H1 (cell line): ENCODE measurements at regions not wholly inside any gene's neighbourhood (a gene's known extent, or its start where the extent isn't known, plus 50 kb on each side); places are given as distances from the start of the nearest gene placed in this dataset.

Experiments
- CTCF ChIA-PET: fragments of 300-600 bp; sonication (Branson Sonifier 250); formaldehyde crosslinking; loops from one replicate; lab custom pipeline; 2021; ENCODE audit not compliant: partially characterized antibody; lab: Charles Lee
- POLR2A ChIA-PET: fragments of 300-600 bp; sonication (Branson Sonifier 250); formaldehyde crosslinking; loops from one replicate; lab custom pipeline; 2021; ENCODE audit warnings: inconsistent platforms; ENCODE audit not compliant: partially characterized antibody; lab: Charles Lee
- DNase-seq, 2 experiments: peaks; one replicate each; pipeline versions ENCODE4 v3.0.0 to v3.0.0-alpha.2; 2010 to 2022; ENCODE audit warnings: low spot score in 2 of 2, low read depth in 1 of 2, mixed read lengths in 1 of 2
- FAIRE-seq: peaks from 2 replicates; lab custom pipeline; 2011; peaks lifted over from hg19 to GRCh38; lab: Jason Lieb, UNC
- H2AFZ ChIP-seq: 2 replicates; pipeline ENCODE4 v1.8.1; 2012; ENCODE audit warnings: low read length, inconsistent platforms
- H2AK5ac ChIP-seq: 2 replicates; pipeline ENCODE4 v1.6.1; 2013; ENCODE audit warnings: low read depth, low read length
- H2BK120ac ChIP-seq: replicated peaks from 2 replicates; pipeline ENCODE3; 2013; ENCODE audit warnings: low read depth, low read length, inconsistent platforms
- H2BK12ac ChIP-seq: 2 replicates; pipeline ENCODE4 v1.6.1; 2013; ENCODE audit warnings: low read depth, low read length
- H2BK15ac ChIP-seq: 2 replicates; pipeline ENCODE4 v1.6.1; 2013; ENCODE audit warnings: low read length
- H2BK20ac ChIP-seq: 2 replicates; pipeline ENCODE4 v1.6.1; 2013; ENCODE audit warnings: low read length
- H2BK5ac ChIP-seq: 2 replicates; pipeline ENCODE4 v1.6.1; 2013; ENCODE audit warnings: low read depth, low read length
- H3K14ac ChIP-seq: 2 replicates; pipeline ENCODE4 v1.6.1; 2013; ENCODE audit warnings: inconsistent platforms; ENCODE audit not compliant: insufficient read length
- H3K18ac ChIP-seq: 2 replicates; pipeline ENCODE4 v1.6.1; 2013; ENCODE audit warnings: low read length; ENCODE audit errors: extremely low read depth
- H3K23ac ChIP-seq: 2 replicates; pipeline ENCODE4 v1.6.1; 2013; ENCODE audit warnings: inconsistent platforms; ENCODE audit not compliant: insufficient read length
- H3K23me2 ChIP-seq: 2 replicates; pipeline ENCODE4 v1.6.1; 2013; ENCODE audit warnings: low read depth, low read length
- H3K27ac ChIP-seq: 2 replicates; pipeline ENCODE4 v1.6.1; 2011; ENCODE audit warnings: low read depth, low read length, inconsistent platforms
- H3K27me3 ChIP-seq, 4 experiments: replicated peaks in 1 of 4; 1 replicate in 1 of 4; 2 replicates in 3 of 4; pipeline versions ENCODE4 v1.6.1 to v1.8.1; 2011 to 2013; ENCODE audit warnings: low read length in 3 of 4, mild to moderate bottlenecking in 3 of 4, inconsistent platforms in 2 of 4, mixed read lengths in 2 of 4, moderate library complexity in 1 of 4; ENCODE audit not compliant: control insufficient read depth in 3 of 4, insufficient read depth in 3 of 4; ENCODE audit errors: extremely low read depth in 1 of 4
- H3K36me3 ChIP-seq, 4 experiments: 2 replicates each; pipeline versions ENCODE4 v1.6.1 to v1.8.1; 2011 to 2013; ENCODE audit warnings: mild to moderate bottlenecking in 4 of 4, low read length in 3 of 4, moderate library complexity in 2 of 4, control low read depth in 1 of 4, inconsistent platforms in 1 of 4; ENCODE audit not compliant: insufficient read depth in 4 of 4, control insufficient read depth in 2 of 4
- H3K4ac ChIP-seq: replicated peaks from 2 replicates; pipeline ENCODE3; 2013; ENCODE audit warnings: low read length, low read depth, mixed read lengths, inconsistent platforms; ENCODE audit not compliant: insufficient read length
- H3K4me1 ChIP-seq, 4 experiments: replicated peaks in 1 of 4; 1 replicate in 1 of 4; 2 replicates in 3 of 4; pipeline versions ENCODE4 v1.6.1 to v1.8.1; 2011 to 2013; ENCODE audit warnings: low read length in 3 of 4, inconsistent platforms in 2 of 4, mixed read lengths in 1 of 4; ENCODE audit not compliant: insufficient read depth in 4 of 4, control insufficient read depth in 3 of 4
- H3K4me2 ChIP-seq, 2 experiments: 2 replicates each; pipeline versions ENCODE4 v1.6.1 to v1.8.1; 2011 to 2013; ENCODE audit warnings: low read depth in 2 of 2, low read length in 2 of 2, control low read depth in 1 of 2, inconsistent platforms in 1 of 2, mild to moderate bottlenecking in 1 of 2; ENCODE audit not compliant: insufficient read depth in 1 of 2
- H3K4me3 ChIP-seq, 4 experiments: fragments of 200-600, 300-600 bp in 1 of 4; sonication (generic), shearing (Covaris generic), sonication (Bioruptor Twin) in 1 of 4; 2 replicates each; pipeline versions ENCODE4 v1.5.1 to v1.8.1; 2011 to 2016; ENCODE audit warnings: low read length in 4 of 4, low read depth in 3 of 4, control low read depth in 2 of 4, inconsistent platforms in 2 of 4, mild to moderate bottlenecking in 2 of 4, mixed read lengths in 1 of 4, moderate library complexity in 1 of 4; ENCODE audit not compliant: insufficient read depth in 2 of 4; ENCODE audit errors: extremely low read depth in 1 of 4
- H3K56ac ChIP-seq: replicated peaks from 2 replicates; pipeline ENCODE3; 2013; ENCODE audit warnings: low read depth, mild to moderate bottlenecking, mixed read lengths, low read length, inconsistent platforms; ENCODE audit not compliant: insufficient read length
- H3K79me1 ChIP-seq: 2 replicates; pipeline ENCODE4 v1.6.1; 2013; ENCODE audit warnings: low read depth, low read length, control low read depth
- H3K79me2 ChIP-seq, 2 experiments: 2 replicates each; pipeline versions ENCODE4 v1.6.1 to v1.8.1; 2012 to 2013; ENCODE audit warnings: low read length in 2 of 2, mild to moderate bottlenecking in 2 of 2, inconsistent platforms in 1 of 2; ENCODE audit not compliant: insufficient read depth in 2 of 2, control insufficient read depth in 1 of 2
- H3K9ac ChIP-seq, 4 experiments: replicated peaks in 1 of 4; 1 replicate in 1 of 4; 2 replicates in 3 of 4; pipeline versions ENCODE4 v1.6.1 to v1.8.1; 2011 to 2013; ENCODE audit warnings: low read depth in 3 of 4, low read length in 3 of 4, control low read depth in 2 of 4, mild to moderate bottlenecking in 2 of 4, moderate library complexity in 2 of 4, inconsistent platforms in 1 of 4; ENCODE audit errors: extremely low read depth in 1 of 4
- H3K9me3 ChIP-seq, 2 experiments: 2 replicates each; pipeline versions ENCODE4 v1.6.1 to v1.8.1; 2012 to 2013; ENCODE audit warnings: mild to moderate bottlenecking in 2 of 2, moderate library complexity in 2 of 2, control low read depth in 1 of 2, inconsistent platforms in 1 of 2, low read depth in 1 of 2, low read length in 1 of 2, mixed read lengths in 1 of 2; ENCODE audit not compliant: insufficient read depth in 2 of 2
- H4K20me1 ChIP-seq, 2 experiments: replicated peaks in 1 of 2; 2 replicates each; pipeline versions ENCODE3 to v1.8.1; 2011 to 2013; ENCODE audit warnings: inconsistent platforms in 2 of 2, low read length in 2 of 2, mild to moderate bottlenecking in 1 of 2; ENCODE audit not compliant: insufficient read depth in 2 of 2, control insufficient read depth in 1 of 2
- H4K5ac ChIP-seq: 2 replicates; pipeline ENCODE4 v1.6.1; 2013; ENCODE audit warnings: low read length, low read depth, mixed read lengths, inconsistent platforms; ENCODE audit not compliant: insufficient read length
- H4K8ac ChIP-seq: 2 replicates; pipeline ENCODE4 v1.8.0; 2013; ENCODE audit warnings: mild to moderate bottlenecking, moderate library complexity, low read length, inconsistent platforms; ENCODE audit not compliant: insufficient read depth; ENCODE audit errors: extremely low read depth
- H4K91ac ChIP-seq: replicated peaks from 2 replicates; pipeline ENCODE3; 2013; ENCODE audit warnings: low read length, mixed read lengths, inconsistent platforms; ENCODE audit not compliant: insufficient read length
- RAD21 ChIP-seq, 2 experiments: IDR thresholded peaks in 1 of 2; conservative IDR thresholded peaks in 1 of 2; 2 replicates each; pipeline ENCODE4 v1.6.1; 2011; ENCODE audit warnings: low read depth in 2 of 2, low read length in 2 of 2, improper control_type of control experiment in 1 of 2, inconsistent platforms in 1 of 2, mild to moderate bottlenecking in 1 of 2, moderate library complexity in 1 of 2
- SAP30 ChIP-seq: fragments of 300-600 bp; sonication (generic); IDR thresholded peaks from 2 replicates; pipeline ENCODE4 v1.7.1; 2012; ENCODE audit warnings: low read length, moderate library complexity, mild to moderate bottlenecking, inconsistent platforms; ENCODE audit not compliant: insufficient read depth, insufficient replicate concordance
- WGBS, 2 experiments: shearing (Covaris generic) in 1 of 2; methylation state at CpG; one replicate each; pipeline versions ENCODE4 v1.1.6 to v1.1.7; 2013 to 2015; ENCODE audit warnings: low lambda C conversion rate in 2 of 2, mixed read lengths in 2 of 2, inconsistent platforms in 1 of 2, low coverage in 1 of 2, missing lambda C conversion rate in 1 of 2; ENCODE audit not compliant: insufficient replicate concordance in 2 of 2, insufficient coverage in 1 of 2, insufficient read length in 1 of 2; ENCODE audit errors: extremely low coverage in 1 of 2, missing lambda C conversion rate in 1 of 2; 5-methylcytosine and 5-hydroxymethylcytosine counted together

- Histone ChIP-seq H4K8ac (no peak overlapping the region), H3K4me2 (peak overlapping the region in 1 of 2 experiments; percentile 20; a peak in 1 of 4 replicates), H3K56ac (no peak overlapping the region), H3K36me3 (no peaks in the 10 kb centered on the region), H3K14ac (no peak overlapping the region), H3K79me1 (no peaks in the 10 kb centered on the region), H4K91ac (no peak overlapping the region), H3K4me1 (peaks cover 0 to 5% (median under 1%) of the 10 kb centered on the region in 4 experiments; a peak in 3 of 7 replicates), H2BK15ac (no peak overlapping the region), H3K23me2 (no peaks in the 10 kb centered on the region), H3K9ac (no peak overlapping the region), H3K27ac (no peak overlapping the region), H2BK5ac (no peak overlapping the region), H2BK120ac (no peak overlapping the region), H3K23ac (no peak overlapping the region), H3K9me3 (no peaks in the 10 kb centered on the region), H2AFZ (no peak overlapping the region), H4K5ac (no peak overlapping the region), H3K27me3 (peaks cover 0 to 3% (median 0%) of the 10 kb centered on the region in 4 experiments; a peak in 1 of 7 replicates), H3K79me2 (no peaks in the 10 kb centered on the region), H3K4ac (no peak overlapping the region), H2BK20ac (no peak overlapping the region), H4K20me1 (no peaks in the 10 kb centered on the region), H3K18ac (no peak overlapping the region), H3K4me3 (0 out of 8 replicates have a peak overlapping the region, but pooled peaks of 1 of the 4 experiments have one; percentile 5), H2BK12ac (no peak overlapping the region), H2AK5ac (no peak overlapping the region)
- FAIRE-seq (no peak), DNase-seq (no peak)
- WGBS, 2 experiments, result 34% methylated on average over 4 of the region's 4 CpGs; no CpG with 5 or more reads in 1 of the 2 experiments
- ChIA-PET CTCF (interaction anchor here (1.2 to 4.8 kb wide), 5 partner anchors 17 to 202 kb away, joined by 3 to 18 read pairs (median 3); no protein-coding TSS in a partner anchor), POLR2A (no interaction called here)
- TF ChIP-seq SAP30 (no peak), RAD21 (IDR thresholded peaks at IDR 0.05 in 1 of 2, conservative IDR thresholded peaks at IDR 0.05 in 1 of 2; ENCODE audit: low read depth in 2 of 2, low read length in 2 of 2) (no peak)
Measured at GRCh38 chr4:15255537-15255936, 172.3 kb upstream of the C1QTNF7 start.
